Ishikawa (cell line): ENCODE measurements at regions not wholly inside any gene's neighbourhood (a gene's known extent, or its start where the extent isn't known, plus 50 kb on each side); places are given as distances from the start of the nearest gene placed in this dataset.

ENCODE experiments used
- CEBPB ChIP-seq: IDR thresholded peaks from 2 replicates; pipeline ENCODE4 v1.6.1; 2012
- CREB1 ChIP-seq: IDR thresholded peaks from 2 replicates; pipeline ENCODE4 v1.6.1; 2012; ENCODE audit warnings: low read depth
- EGR1 ChIP-seq: IDR thresholded peaks from 2 replicates; pipeline ENCODE4 v1.6.1; 2012
- EP300 ChIP-seq: IDR thresholded peaks from 2 replicates; pipeline ENCODE4 v1.6.1; 2012; ENCODE audit warnings: borderline replicate concordance
- FOXM1 ChIP-seq: IDR thresholded peaks from 2 replicates; pipeline ENCODE4 v1.6.1; 2012; ENCODE audit warnings: low read depth, borderline replicate concordance
- MAX ChIP-seq: IDR thresholded peaks from 2 replicates; pipeline ENCODE4 v1.6.1; 2012
- NFIC ChIP-seq: IDR thresholded peaks from 2 replicates; pipeline ENCODE4 v1.6.1; 2012
- RAD21 ChIP-seq: IDR thresholded peaks from 2 replicates; pipeline ENCODE4 v1.6.1; 2012; ENCODE audit warnings: low read depth
- TAF1 ChIP-seq: IDR thresholded peaks from 2 replicates; pipeline ENCODE4 v1.6.1; 2012; ENCODE audit warnings: low read depth, mild to moderate bottlenecking
- TCF12 ChIP-seq: IDR thresholded peaks from 2 replicates; pipeline ENCODE4 v1.6.1; 2012; ENCODE audit warnings: low read depth
- TEAD4 ChIP-seq: IDR thresholded peaks from 2 replicates; pipeline ENCODE4 v1.6.1; 2012
- USF1 ChIP-seq: IDR thresholded peaks from 2 replicates; pipeline ENCODE4 v1.6.1; 2012
- YY1 ChIP-seq: IDR thresholded peaks from 2 replicates; pipeline ENCODE4 v1.6.1; 2012; ENCODE audit warnings: low read depth
- ZBTB7A ChIP-seq: IDR thresholded peaks from 2 replicates; pipeline ENCODE4 v1.6.1; 2012; ENCODE audit warnings: low read depth
- TF ChIP-seq, protein P1 (sequence below): IDR thresholded peaks from 2 replicates; pipeline ENCODE4 v1.6.1; 2012; ENCODE audit warnings: low read depth, mild to moderate bottlenecking

DNA sequence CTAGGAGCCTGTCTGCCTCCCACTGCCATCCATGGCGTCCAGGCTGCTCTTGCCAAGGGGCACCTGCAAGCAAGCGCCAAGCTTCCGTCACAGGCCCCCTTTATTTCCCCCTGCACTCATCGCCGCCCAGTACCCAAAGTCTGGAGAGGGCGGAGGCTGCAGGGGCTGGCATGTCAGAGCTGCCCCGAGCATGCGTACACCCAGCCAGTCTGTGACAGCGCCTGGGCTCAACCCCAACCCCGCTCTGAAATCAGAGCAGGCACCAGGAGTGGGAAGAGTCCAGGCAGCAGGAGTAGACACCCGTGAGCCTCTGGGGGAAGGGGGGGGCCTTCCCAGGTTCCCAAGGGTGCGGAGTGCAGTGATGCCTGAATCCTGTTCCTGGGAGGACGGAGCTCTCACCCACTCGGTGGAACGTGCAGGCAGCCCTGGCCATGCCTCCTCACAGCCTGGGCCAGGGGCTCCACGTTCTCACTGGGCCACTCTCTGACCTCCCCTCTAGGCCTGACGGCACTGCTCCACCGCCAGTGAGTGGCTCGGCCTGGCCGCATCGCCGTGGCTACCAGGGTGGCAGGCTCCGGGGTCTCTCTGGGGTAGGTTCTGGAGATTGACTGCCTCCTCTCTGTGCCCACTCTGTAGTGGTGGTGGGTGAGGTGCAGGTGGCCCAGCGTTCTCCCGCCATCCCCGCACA is 469.0 kb downstream of the CDH9 start:
- TF ChIP-seq TCF12 = no peak
- TF ChIP-seq, protein P1, sequence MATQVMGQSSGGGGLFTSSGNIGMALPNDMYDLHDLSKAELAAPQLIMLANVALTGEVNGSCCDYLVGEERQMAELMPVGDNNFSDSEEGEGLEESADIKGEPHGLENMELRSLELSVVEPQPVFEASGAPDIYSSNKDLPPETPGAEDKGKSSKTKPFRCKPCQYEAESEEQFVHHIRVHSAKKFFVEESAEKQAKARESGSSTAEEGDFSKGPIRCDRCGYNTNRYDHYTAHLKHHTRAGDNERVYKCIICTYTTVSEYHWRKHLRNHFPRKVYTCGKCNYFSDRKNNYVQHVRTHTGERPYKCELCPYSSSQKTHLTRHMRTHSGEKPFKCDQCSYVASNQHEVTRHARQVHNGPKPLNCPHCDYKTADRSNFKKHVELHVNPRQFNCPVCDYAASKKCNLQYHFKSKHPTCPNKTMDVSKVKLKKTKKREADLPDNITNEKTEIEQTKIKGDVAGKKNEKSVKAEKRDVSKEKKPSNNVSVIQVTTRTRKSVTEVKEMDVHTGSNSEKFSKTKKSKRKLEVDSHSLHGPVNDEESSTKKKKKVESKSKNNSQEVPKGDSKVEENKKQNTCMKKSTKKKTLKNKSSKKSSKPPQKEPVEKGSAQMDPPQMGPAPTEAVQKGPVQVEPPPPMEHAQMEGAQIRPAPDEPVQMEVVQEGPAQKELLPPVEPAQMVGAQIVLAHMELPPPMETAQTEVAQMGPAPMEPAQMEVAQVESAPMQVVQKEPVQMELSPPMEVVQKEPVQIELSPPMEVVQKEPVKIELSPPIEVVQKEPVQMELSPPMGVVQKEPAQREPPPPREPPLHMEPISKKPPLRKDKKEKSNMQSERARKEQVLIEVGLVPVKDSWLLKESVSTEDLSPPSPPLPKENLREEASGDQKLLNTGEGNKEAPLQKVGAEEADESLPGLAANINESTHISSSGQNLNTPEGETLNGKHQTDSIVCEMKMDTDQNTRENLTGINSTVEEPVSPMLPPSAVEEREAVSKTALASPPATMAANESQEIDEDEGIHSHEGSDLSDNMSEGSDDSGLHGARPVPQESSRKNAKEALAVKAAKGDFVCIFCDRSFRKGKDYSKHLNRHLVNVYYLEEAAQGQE = no peak

DNA sequence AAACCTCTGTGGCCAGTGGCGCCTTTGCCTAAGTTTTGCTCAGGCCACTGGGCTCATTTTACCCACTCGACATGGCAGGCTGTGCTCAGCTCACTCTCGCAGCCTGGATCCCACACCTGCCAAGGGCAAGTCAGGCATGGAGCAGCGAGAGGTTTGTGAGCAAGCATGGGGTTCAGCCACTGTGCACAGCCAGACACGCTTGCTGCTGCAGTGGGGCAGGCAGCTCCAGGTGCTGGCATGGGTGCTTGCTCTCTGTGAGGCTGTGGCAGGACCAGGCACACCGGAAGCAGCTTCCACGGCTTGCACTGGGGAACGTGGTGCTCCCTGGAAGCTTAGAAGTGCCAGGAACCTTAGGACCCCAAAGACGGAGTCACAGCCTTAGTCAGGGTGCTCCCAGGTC is 470.1 kb downstream of the CDH9 start:
- no peak for TF ChIP-seq CEBPB
- no peak for TF ChIP-seq FOXM1
- no peak for TF ChIP-seq MAX
- no peak for TF ChIP-seq USF1
- TF ChIP-seq TEAD4 = no peak
- TF ChIP-seq NFIC = no peak
- TF ChIP-seq ZBTB7A = no peak
- no peak for TF ChIP-seq TCF12
- no peak for TF ChIP-seq TAF1

DNA sequence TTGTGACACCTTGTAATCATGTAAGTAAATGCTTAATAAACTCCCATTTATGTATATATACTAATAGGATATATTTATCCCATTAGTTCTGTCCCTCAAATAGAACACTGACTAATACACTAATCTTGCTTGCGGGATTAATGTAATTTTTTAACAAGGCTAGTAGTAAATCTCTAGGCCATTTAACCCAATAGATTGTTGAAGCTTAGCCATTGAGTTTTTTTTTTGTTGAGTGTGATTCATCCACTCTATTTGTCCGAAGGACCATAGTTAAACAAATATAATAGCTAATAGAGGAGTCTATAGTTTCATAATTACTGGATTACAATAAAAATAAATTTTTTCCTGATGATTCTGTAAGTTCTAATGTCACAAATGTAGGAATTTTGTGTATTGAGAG is 474.4 kb downstream of the CDH9 start:
- no peak for TF ChIP-seq ZBTB7A
- TF ChIP-seq NFIC = no peak
- TF ChIP-seq TAF1 = no peak
- no peak for TF ChIP-seq CEBPB

GRCh38 chr5:26553079-26553478 is 485.3 kb downstream of the CDH9 start:
- no peak for TF ChIP-seq MAX
- peak; percentile 94 for TF ChIP-seq TCF12
- TF ChIP-seq ZBTB7A = no peak
- TF ChIP-seq FOXM1 = peak; percentile 65; the same call in 1 of the 2 replicates
- 0 out of 2 replicates have a peak, but pooled peaks have one; percentile 5 for TF ChIP-seq RAD21
- TF ChIP-seq CEBPB = peak; percentile 59
- TF ChIP-seq EP300 = peak; percentile 84
- TF ChIP-seq EGR1 = no peak
- peak; percentile 88 for TF ChIP-seq TEAD4
- peak; percentile 83 for TF ChIP-seq NFIC
- peak; percentile 70; the same call in 1 of the 2 replicates for TF ChIP-seq YY1

DNA sequence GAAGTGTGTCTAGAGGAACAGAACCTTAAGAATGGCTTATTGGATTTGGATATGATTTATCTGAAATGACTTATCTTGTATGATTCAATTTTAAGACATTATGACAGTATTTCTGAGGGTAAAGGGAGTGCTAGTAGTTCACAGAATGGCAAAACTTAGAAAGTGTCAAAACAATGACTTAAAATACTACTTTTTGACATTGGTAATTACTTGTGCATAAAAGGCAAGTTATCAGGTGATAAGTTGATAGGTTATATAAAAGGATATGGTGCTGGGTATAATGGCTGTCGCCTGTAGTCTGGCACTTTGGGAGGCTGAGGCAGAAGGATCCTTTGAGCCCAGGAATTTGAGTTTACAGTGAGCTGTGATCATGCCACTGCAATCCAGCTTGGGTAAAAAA is 494.4 kb downstream of the CDH9 start:
- TF ChIP-seq CREB1 (no peak), TAF1 (no peak), MAX (no peak), YY1 (no peak), ZBTB7A (no peak), TCF12 (no peak), FOXM1 (no peak), EGR1 (no peak), USF1 (no peak), NFIC (no peak), EP300 (no peak)
- TF ChIP-seq, protein P1 = no peak

DNA sequence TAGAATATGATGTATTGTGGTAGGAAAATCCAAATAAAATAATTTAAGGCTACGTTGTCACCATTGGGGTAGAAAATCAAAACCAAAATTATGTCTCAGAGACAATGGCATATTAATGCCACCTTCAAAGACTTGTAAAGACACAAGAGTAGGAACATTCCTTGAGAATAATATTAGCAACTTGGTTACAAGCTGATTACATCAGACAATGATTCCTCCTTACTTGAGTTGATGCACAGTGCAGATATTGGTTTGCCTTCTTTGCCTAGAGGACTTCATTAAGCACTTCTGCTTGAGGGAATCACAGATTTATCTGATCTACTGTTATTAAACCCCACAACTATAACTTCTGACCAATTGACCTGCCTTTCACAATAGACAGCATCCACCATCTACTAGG is 500.2 kb downstream of the CDH9 start:
- TF ChIP-seq, protein P1 = no peak
- TF ChIP-seq USF1 (no peak), FOXM1 (no peak), ZBTB7A (no peak), RAD21 (no peak), TCF12 (no peak), MAX (no peak), CREB1 (no peak), CEBPB (no peak), EGR1 (no peak), YY1 (no peak), TAF1 (no peak), TEAD4 (no peak), EP300 (no peak), NFIC (no peak)
